PC-9 (cell line): ENCODE measurements at regions not wholly inside any gene's neighbourhood (a gene's known extent, or its start where the extent isn't known, plus 50 kb on each side); places are given as distances from the start of the nearest gene placed in this dataset.

Source experiments
- BruUV-seq: library from RNA; stranded (reverse); fragments of 400-500 nt; replicated peaks from 2 replicates; lab custom pipeline; 2021; lab: Mats Ljungman, UMichigan
- CTCF ChIA-PET: fragments of 300-600 bp; sonication (Branson Sonifier 250); formaldehyde crosslinking; loops from one replicate; lab custom pipeline; 2022; ENCODE audit warnings: antibody characterized with exemption; lab: Charles Lee
- POLR2A ChIA-PET: fragments of 300-600 bp; sonication (Branson Sonifier 250); formaldehyde crosslinking; loops from one replicate; lab custom pipeline; 2022; ENCODE audit warnings: antibody characterized with exemption; ENCODE audit not compliant: unreplicated experiment; lab: Charles Lee
- DNase-seq, 2 experiments: peaks; one replicate each; pipeline versions ENCODE4 v3.0.0 to v3.0.0-alpha.2; 2015 to 2022; ENCODE audit warnings: mixed read lengths in 1 of 2
- H2AFZ ChIP-seq: fragments of 200-600 bp; sonication (generic); 2 replicates; pipeline ENCODE4 v1.8.1; 2017; ENCODE audit warnings: antibody characterized with exemption
- H3F3A ChIP-seq: fragments of 200-600 bp; sonication (generic); 2 replicates; pipeline ENCODE4 v1.8.1; 2017; ENCODE audit warnings: antibody characterized with exemption, mild to moderate bottlenecking, low read depth; ENCODE audit not compliant: insufficient read depth
- H3K27ac ChIP-seq: fragments of 200-600 bp; sonication (generic); 2 replicates; pipeline ENCODE4 v1.6.1; 2016; ENCODE audit warnings: mixed run types
- H3K27me3 ChIP-seq: fragments of 200-600 bp; sonication (generic); 2 replicates; pipeline ENCODE4 v1.6.1; 2016; ENCODE audit warnings: low read depth, mixed run types; ENCODE audit not compliant: insufficient read depth
- H3K36me3 ChIP-seq: fragments of 200-600 bp; sonication (generic); 2 replicates; pipeline ENCODE4 v1.6.1; 2016; ENCODE audit warnings: low read depth, mixed run types
- H3K4me1 ChIP-seq: fragments of 200-600 bp; sonication (generic); replicated peaks from 2 replicates; pipeline ENCODE4 v1.6.1; 2016; ENCODE audit warnings: mixed run types; ENCODE audit not compliant: insufficient read depth
- H3K4me2 ChIP-seq: fragments of 200-600 bp; sonication (generic); 2 replicates; pipeline ENCODE4 v1.6.1; 2017; ENCODE audit warnings: mixed run types
- H3K4me3 ChIP-seq: fragments of 200-600 bp; sonication (generic); 2 replicates; pipeline ENCODE4 v1.6.1; 2016; ENCODE audit warnings: mixed run types
- H3K79me2 ChIP-seq: fragments of 200-600 bp; sonication (generic); 2 replicates; pipeline ENCODE4 v1.6.1; 2017; ENCODE audit warnings: low read depth, mixed run types
- H3K9me2 ChIP-seq: fragments of 200-600 bp; sonication (generic); 2 replicates; pipeline ENCODE4 v1.8.1; 2017; ENCODE audit warnings: mild to moderate bottlenecking; ENCODE audit not compliant: insufficient read depth
- H3K9me3 ChIP-seq: fragments of 200-600 bp; sonication (generic); 2 replicates; pipeline ENCODE4 v1.8.1; 2016; ENCODE audit warnings: low read depth; ENCODE audit not compliant: insufficient read depth
- H4K20me1 ChIP-seq: fragments of 200-600 bp; sonication (generic); 2 replicates; pipeline ENCODE4 v1.8.1; 2017; ENCODE audit not compliant: insufficient read depth
- CTCF ChIP-seq: fragments of 200-600 bp; sonication (generic); conservative IDR thresholded peaks from 2 replicates; pipeline ENCODE4 v1.6.1; 2017; ENCODE audit warnings: mixed run types, antibody characterized with exemption, mild to moderate bottlenecking, moderate library complexity
- EZH2 ChIP-seq: fragments of 200-600 bp; sonication (generic); IDR thresholded peaks from 2 replicates; pipeline ENCODE4 v1.8.0; 2017; ENCODE audit warnings: antibody characterized with exemption, low read depth
- intact Hi-C: fragments of 100-400 bp; cut with micrococcal nuclease; formaldehyde crosslinking; loops from one replicate; pipeline ENCODE4 v1.10.0; 2022; ENCODE audit not compliant: unreplicated experiment

GRCh38 chr5:128736553-128736952, 198.5 kb upstream of the FBN2 start:
- Histone ChIP-seq H3F3A (no peaks in the 10 kb centered on the region), H3K4me3 (no peak overlapping the region), H3K27me3 (no peaks in the 10 kb centered on the region), H3K4me2 (no peak overlapping the region), H3K79me2 (no peaks in the 10 kb centered on the region), H3K27ac (no peak overlapping the region), H2AFZ (no peak overlapping the region), H3K36me3 (no peaks in the 10 kb centered on the region), H4K20me1 (no peaks in the 10 kb centered on the region), H3K4me1 (no peaks in the 10 kb centered on the region), H3K9me2 (no peaks in the 10 kb centered on the region), H3K9me3 (no peaks in the 10 kb centered on the region)
- no peak for DNase-seq
- ChIA-PET POLR2A (interaction anchor here (0.6 kb wide), 1 partner anchor 42 kb away, joined by 3 read pairs; no protein-coding TSS in a partner anchor), CTCF (no interaction called here)
- intact Hi-C loops = no loop called here
- BruUV-seq = no TSS peak
- TF ChIP-seq CTCF (no peak), EZH2 (no peak)

- H3K27ac ChIP-seq = no peak overlapping the region
- no peaks in the 10 kb centered on the region for H3F3A ChIP-seq
- no peak overlapping the region for H3K4me3 ChIP-seq
- H3K9me3 ChIP-seq = no peaks in the 10 kb centered on the region
- ChIA-PET POLR2A (no interaction called here), CTCF (no interaction called here)
- no peak overlapping the region for H3K4me2 ChIP-seq
- no peak for DNase-seq
- H4K20me1 ChIP-seq = no peaks in the 10 kb centered on the region
- H3K36me3 ChIP-seq = no peaks in the 10 kb centered on the region
- no TSS peak for BruUV-seq
- intact Hi-C loops = no loop called here
- 0 out of 2 replicates have a peak overlapping the region, but pooled peaks have one; percentile 23 for H2AFZ ChIP-seq
- no peaks in the 10 kb centered on the region for H3K4me1 ChIP-seq
- H3K9me2 ChIP-seq = no peaks in the 10 kb centered on the region
- H3K27me3 ChIP-seq = no peaks in the 10 kb centered on the region
- no peak for TF ChIP-seq CTCF
- TF ChIP-seq EZH2 = no peak
- no peaks in the 10 kb centered on the region for H3K79me2 ChIP-seq
These were observed 211.3 kb upstream of the FBN2 start for GRCh38 chr5:128749136-128749898.

GRCh38 chr5:128750155-128750554, 212.1 kb upstream of the FBN2 start:
- ChIA-PET CTCF (no interaction called here), POLR2A (no interaction called here)
- H3K36me3 ChIP-seq = no peaks in the 10 kb centered on the region
- no peaks in the 10 kb centered on the region for H3K27me3 ChIP-seq
- H3K4me1 ChIP-seq = no peaks in the 10 kb centered on the region
- H3K4me2 ChIP-seq = no peak overlapping the region
- no peaks in the 10 kb centered on the region for H3K9me3 ChIP-seq
- H3K79me2 ChIP-seq = no peaks in the 10 kb centered on the region
- intact Hi-C loops = no loop called here
- no peak overlapping the region for H3K4me3 ChIP-seq
- no peak for TF ChIP-seq EZH2
- TF ChIP-seq CTCF = no peak
- H3F3A ChIP-seq = no peaks in the 10 kb centered on the region
- H4K20me1 ChIP-seq = no peaks in the 10 kb centered on the region
- H2AFZ ChIP-seq = no peak overlapping the region
- no peak for DNase-seq
- no peaks in the 10 kb centered on the region for H3K9me2 ChIP-seq
- H3K27ac ChIP-seq = no peak overlapping the region
- BruUV-seq = no TSS peak
